ENCODE measurements at regions not wholly inside any gene's neighbourhood (a gene's known extent, or its start where the extent isn't known, plus 50 kb on each side); places are given as distances from the start of the nearest gene placed in this dataset.

DNA sequence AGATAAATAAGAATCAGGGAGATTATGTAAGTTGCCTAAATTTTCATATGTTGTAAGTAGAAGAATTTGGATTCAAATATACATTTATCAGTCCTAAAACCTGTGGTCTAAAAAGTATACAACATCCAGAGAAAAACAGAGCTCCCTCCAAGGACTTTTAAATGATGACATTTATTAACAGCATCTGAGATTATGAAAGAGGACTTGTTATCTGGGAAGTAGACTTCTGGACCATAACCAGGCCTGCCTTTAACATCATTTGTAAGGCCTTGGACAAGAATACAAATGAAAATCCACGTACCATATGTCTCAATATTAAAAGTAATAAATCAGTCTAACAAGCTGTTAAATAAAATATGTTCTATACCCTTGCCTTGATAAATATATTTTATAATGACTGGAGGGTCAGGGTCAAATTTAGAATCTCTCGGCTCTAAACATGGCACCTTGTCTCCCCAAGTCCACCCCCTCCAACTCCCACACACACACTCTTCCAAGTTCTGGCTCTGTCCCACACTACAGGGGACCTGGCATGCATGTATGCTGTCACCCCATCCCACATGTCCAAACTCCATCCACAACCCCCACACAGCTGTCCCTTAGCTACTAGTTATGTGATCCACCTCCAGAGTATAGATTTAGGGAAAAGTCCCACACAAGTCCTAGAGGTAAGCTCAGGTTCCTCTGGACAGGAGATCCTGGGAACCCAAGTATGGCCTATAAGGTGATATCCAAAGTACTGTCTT is 382.6 kb downstream of the CDH2 start:
- TF ChIP-seq, protein P1, sequence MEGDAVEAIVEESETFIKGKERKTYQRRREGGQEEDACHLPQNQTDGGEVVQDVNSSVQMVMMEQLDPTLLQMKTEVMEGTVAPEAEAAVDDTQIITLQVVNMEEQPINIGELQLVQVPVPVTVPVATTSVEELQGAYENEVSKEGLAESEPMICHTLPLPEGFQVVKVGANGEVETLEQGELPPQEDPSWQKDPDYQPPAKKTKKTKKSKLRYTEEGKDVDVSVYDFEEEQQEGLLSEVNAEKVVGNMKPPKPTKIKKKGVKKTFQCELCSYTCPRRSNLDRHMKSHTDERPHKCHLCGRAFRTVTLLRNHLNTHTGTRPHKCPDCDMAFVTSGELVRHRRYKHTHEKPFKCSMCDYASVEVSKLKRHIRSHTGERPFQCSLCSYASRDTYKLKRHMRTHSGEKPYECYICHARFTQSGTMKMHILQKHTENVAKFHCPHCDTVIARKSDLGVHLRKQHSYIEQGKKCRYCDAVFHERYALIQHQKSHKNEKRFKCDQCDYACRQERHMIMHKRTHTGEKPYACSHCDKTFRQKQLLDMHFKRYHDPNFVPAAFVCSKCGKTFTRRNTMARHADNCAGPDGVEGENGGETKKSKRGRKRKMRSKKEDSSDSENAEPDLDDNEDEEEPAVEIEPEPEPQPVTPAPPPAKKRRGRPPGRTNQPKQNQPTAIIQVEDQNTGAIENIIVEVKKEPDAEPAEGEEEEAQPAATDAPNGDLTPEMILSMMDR (IDR thresholded peaks at IDR 0.05): no peak
- TF ChIP-seq POLR2AphosphoS5 (IDR thresholded peaks at IDR 0.05): no peak
- TF ChIP-seq POLR2A (IDR thresholded peaks at IDR 0.05; ENCODE audit: low read depth): no peak
- no peak for TF ChIP-seq EP300 (IDR thresholded peaks at IDR 0.05)

All from esophagus muscularis mucosa (tissue), 4 donors.